Breast epithelium (tissue), 4 donors: ENCODE measurements at regions not wholly inside any gene's neighbourhood (a gene's known extent, or its start where the extent isn't known, plus 50 kb on each side); places are given as distances from the start of the nearest gene placed in this dataset.

Experiments
- DNase-seq, 2 donors: peaks; one replicate each; pipeline ENCODE4 v3.0.0-alpha.2; 2019; ENCODE audit warnings: low spot score in 2 of 2
- H3K27ac ChIP-seq, 2 donors: fragments of 200-600 bp; sonication (generic) in 1 of 2; one replicate each; pipeline ENCODE4 v1.5.1; 2016 to 2019; ENCODE audit warnings: mild to moderate bottlenecking in 1 of 2
- H3K27me3 ChIP-seq, 2 donors: fragments of 200-600 bp; sonication (generic) in 1 of 2; one replicate each; pipeline versions ENCODE4 v1.5.1 to v1.6.0; 2017 to 2019; ENCODE audit warnings: control low read depth in 1 of 2, mild to moderate bottlenecking in 1 of 2
- H3K36me3 ChIP-seq: fragments of 200-600 bp; one replicate; pipeline ENCODE4 v1.5.1; 2019
- H3K4me1 ChIP-seq, 2 donors: fragments of 200-600 bp; sonication (generic); one replicate each; pipeline ENCODE4 v1.5.1; 2016 to 2019; ENCODE audit warnings: control low read depth in 1 of 2
- H3K4me3 ChIP-seq, 3 donors: fragments of 200-600 bp; sonication (generic); 1 replicate in 2 of 3; 2 replicates in 1 of 3; pipeline ENCODE4 v1.5.1; 2016 to 2019; ENCODE audit warnings: mild to moderate bottlenecking in 3 of 3, moderate library complexity in 2 of 3
- H3K9me3 ChIP-seq, 2 donors: fragments of 200-600 bp; sonication (generic) in 1 of 2; one replicate each; pipeline ENCODE4 v1.5.1; 2016 to 2019; ENCODE audit warnings: control low read depth in 1 of 2
- CTCF ChIP-seq, 3 donors: fragments of 450-650 bp; IDR thresholded peaks; one replicate each; pipeline ENCODE4 v1.5.1; 2016 to 2017; ENCODE audit warnings: antibody characterized with exemption in 3 of 3, mild to moderate bottlenecking in 3 of 3, moderate library complexity in 3 of 3
- POLR2A ChIP-seq: fragments of 450-650 bp; IDR thresholded peaks from one replicate; pipeline ENCODE4 v1.6.1; 2016; ENCODE audit warnings: antibody characterized with exemption, mild to moderate bottlenecking, moderate library complexity
- POLR2AphosphoS5 ChIP-seq, 3 donors: sonication (generic); formaldehyde crosslinking; IDR thresholded peaks; one replicate each; pipeline ENCODE4 v1.6.1; 2017; ENCODE audit warnings: antibody characterized with exemption in 3 of 3
- intact Hi-C: fragments of 100-400 bp; cut with DNase I; formaldehyde crosslinking; loops from one replicate; pipeline ENCODE4 v1.15.1; 2023; ENCODE audit warnings: low total_unique reads

GRCh38 chr22:22046370-22046769 is 63.8 kb upstream of the TOP3B start:
- H3K4me1 ChIP-seq: no peaks in the 10 kb centered on the region
- H3K36me3 ChIP-seq: peaks cover 2% of the 10 kb centered on the region
- TF ChIP-seq POLR2A: no peak
- no peak for TF ChIP-seq CTCF (IDR thresholded peaks at IDR 0.05)
- no peak for TF ChIP-seq POLR2AphosphoS5 (IDR thresholded peaks at IDR 0.05)
- H3K27me3 ChIP-seq: no peaks in the 10 kb centered on the region
- no peak overlapping the region for H3K27ac ChIP-seq
- no peak overlapping the region for H3K4me3 ChIP-seq
- intact Hi-C loops: no loop called here
- DNase-seq: no peak
- H3K9me3 ChIP-seq: no peaks in the 10 kb centered on the region

GRCh38 chr22:22045571-22046335 is 63.2 kb upstream of the TOP3B start:
- H3K4me1 ChIP-seq: no peaks in the 10 kb centered on the region
- DNase-seq: no peak
- H3K4me3 ChIP-seq: no peak overlapping the region
- TF ChIP-seq POLR2A: no peak
- no peak for TF ChIP-seq CTCF (IDR thresholded peaks at IDR 0.05)
- no peak for TF ChIP-seq POLR2AphosphoS5 (IDR thresholded peaks at IDR 0.05)
- H3K27me3 ChIP-seq: no peaks in the 10 kb centered on the region
- intact Hi-C loops: no loop called here
- no peaks in the 10 kb centered on the region for H3K9me3 ChIP-seq
- no peak overlapping the region for H3K27ac ChIP-seq
- H3K36me3 ChIP-seq: peaks cover 8% of the 10 kb centered on the region

GRCh38 chr22:22044153-22044552 is 61.6 kb upstream of the TOP3B start:
- intact Hi-C loops: no loop called here
- H3K27me3 ChIP-seq: no peaks in the 10 kb centered on the region
- H3K4me1 ChIP-seq: no peaks in the 10 kb centered on the region
- H3K27ac ChIP-seq: no peak overlapping the region
- no peaks in the 10 kb centered on the region for H3K9me3 ChIP-seq
- peaks cover 8% of the 10 kb centered on the region for H3K36me3 ChIP-seq
- no peak for DNase-seq
- H3K4me3 ChIP-seq: no peak overlapping the region
- no peak for TF ChIP-seq CTCF (IDR thresholded peaks at IDR 0.05)
- TF ChIP-seq POLR2A: no peak
- TF ChIP-seq POLR2AphosphoS5 (IDR thresholded peaks at IDR 0.05): no peak

GRCh38 chr22:22043296-22044078 is 60.9 kb upstream of the TOP3B start:
- no peak overlapping the region for H3K27ac ChIP-seq
- H3K27me3 ChIP-seq: no peaks in the 10 kb centered on the region
- H3K4me1 ChIP-seq: no peaks in the 10 kb centered on the region
- no peak for DNase-seq
- H3K36me3 ChIP-seq: peaks cover 8% of the 10 kb centered on the region
- no peak overlapping the region for H3K4me3 ChIP-seq
- no peaks in the 10 kb centered on the region for H3K9me3 ChIP-seq
- no peak for TF ChIP-seq POLR2AphosphoS5 (IDR thresholded peaks at IDR 0.05)
- TF ChIP-seq CTCF (IDR thresholded peaks at IDR 0.05): no peak
- no peak for TF ChIP-seq POLR2A
- intact Hi-C loops: no loop called here
